ENCODE measurements at regions not wholly inside any gene's neighbourhood (a gene's known extent, or its start where the extent isn't known, plus 50 kb on each side); places are given as distances from the start of the nearest gene placed in this dataset.

DNA sequence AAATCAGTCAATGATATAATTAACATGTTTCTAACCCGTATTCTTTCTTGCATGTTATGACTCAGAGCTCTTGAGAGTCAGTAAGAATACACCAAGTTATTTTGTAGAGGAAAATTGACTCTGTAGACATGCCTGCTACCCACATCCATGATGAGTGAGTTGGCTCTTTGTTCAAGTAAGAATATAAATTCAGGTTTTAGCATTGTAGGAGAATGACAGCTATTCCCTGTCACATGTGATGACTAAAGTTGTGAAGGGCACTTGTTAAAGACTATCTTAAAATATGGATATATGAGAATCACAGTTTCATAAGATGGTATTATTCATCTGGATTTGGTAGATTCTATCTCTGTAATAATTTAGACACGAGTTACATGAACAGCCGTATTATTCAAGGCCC lies 209.1 kb downstream of the CCDC59 start:
- Histone ChIP-seq H3K4me3 (ENCODE audit: low read length) (no peak overlapping the region), H3K4me1 (ENCODE audit: control insufficient read depth, insufficient read depth, low read length) (no peaks in the 10 kb centered on the region), H3K9ac (ENCODE audit: low read length) (no peak overlapping the region), H3K9me3 (ENCODE audit: control insufficient read depth, low read length) (no peaks in the 10 kb centered on the region), H3K36me3 (ENCODE audit: control insufficient read depth, insufficient read depth, low read length, severe bottlenecking) (no peaks in the 10 kb centered on the region), H3K27me3 (replicated peaks; ENCODE audit: control insufficient read depth, insufficient read depth, low read length) (no peaks in the 10 kb centered on the region)
- DNase-seq (ENCODE audit: low read depth): no peak

DNA sequence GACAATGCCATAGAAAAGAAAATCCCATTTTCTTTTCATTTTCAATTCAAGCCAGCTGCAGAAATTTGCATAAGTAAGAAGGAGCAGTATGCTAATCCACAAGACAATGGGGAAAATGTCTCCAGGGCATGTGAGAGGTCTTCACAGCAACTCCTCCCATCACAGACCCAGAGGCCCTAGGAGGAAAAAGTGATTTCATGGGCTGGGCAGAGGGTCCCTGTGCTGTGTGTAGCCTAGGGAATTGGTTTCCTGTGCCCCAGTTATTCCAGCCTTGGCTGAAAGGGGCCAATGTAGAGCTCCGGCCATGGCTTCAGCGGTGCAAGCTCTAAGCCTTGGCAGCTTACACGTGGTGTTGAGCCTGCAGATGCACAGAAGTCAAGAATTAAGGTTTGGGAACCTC lies 211.4 kb downstream of the CCDC59 start:
- Histone ChIP-seq H3K9ac (ENCODE audit: low read length) (no peak overlapping the region), H3K4me1 (ENCODE audit: control insufficient read depth, insufficient read depth, low read length) (no peaks in the 10 kb centered on the region), H3K9me3 (ENCODE audit: control insufficient read depth, low read length) (no peaks in the 10 kb centered on the region), H3K4me3 (ENCODE audit: low read length) (no peak overlapping the region), H3K36me3 (ENCODE audit: control insufficient read depth, insufficient read depth, low read length, severe bottlenecking) (no peaks in the 10 kb centered on the region), H3K27me3 (replicated peaks; ENCODE audit: control insufficient read depth, insufficient read depth, low read length) (no peaks in the 10 kb centered on the region)
- no peak for DNase-seq (ENCODE audit: low read depth)

GRCh38 chr12:82144505-82144904 lies 213.7 kb downstream of the CCDC59 start:
- H3K4me3 ChIP-seq (ENCODE audit: low read length): no peak overlapping the region
- H3K9ac ChIP-seq (ENCODE audit: low read length): no peak overlapping the region
- H3K27me3 ChIP-seq (replicated peaks; ENCODE audit: control insufficient read depth, insufficient read depth, low read length): no peaks in the 10 kb centered on the region
- no peaks in the 10 kb centered on the region for H3K4me1 ChIP-seq (ENCODE audit: control insufficient read depth, insufficient read depth, low read length)
- no peak for DNase-seq (ENCODE audit: low read depth)
- no peaks in the 10 kb centered on the region for H3K36me3 ChIP-seq (ENCODE audit: control insufficient read depth, insufficient read depth, low read length, severe bottlenecking)
- no peaks in the 10 kb centered on the region for H3K9me3 ChIP-seq (ENCODE audit: control insufficient read depth, low read length)

- no peaks in the 10 kb centered on the region for H3K36me3 ChIP-seq (ENCODE audit: control insufficient read depth, insufficient read depth, low read length, severe bottlenecking)
- no peak for DNase-seq (ENCODE audit: low read depth)
- no peak overlapping the region for H3K4me3 ChIP-seq (ENCODE audit: low read length)
- no peaks in the 10 kb centered on the region for H3K9me3 ChIP-seq (ENCODE audit: control insufficient read depth, low read length)
- H3K9ac ChIP-seq (ENCODE audit: low read length): no peak overlapping the region
- H3K27me3 ChIP-seq (replicated peaks; ENCODE audit: control insufficient read depth, insufficient read depth, low read length): no peaks in the 10 kb centered on the region
- H3K4me1 ChIP-seq (ENCODE audit: control insufficient read depth, insufficient read depth, low read length): peaks cover 8% of the 10 kb centered on the region
Observed at GRCh38 chr12:82132390-82132789, 225.8 kb downstream of the CCDC59 start.

- H3K27me3 ChIP-seq (replicated peaks; ENCODE audit: control insufficient read depth, insufficient read depth, low read length): no peaks in the 10 kb centered on the region
- no peak overlapping the region for H3K9ac ChIP-seq (ENCODE audit: low read length)
- no peaks in the 10 kb centered on the region for H3K9me3 ChIP-seq (ENCODE audit: control insufficient read depth, low read length)
- no peaks in the 10 kb centered on the region for H3K36me3 ChIP-seq (ENCODE audit: control insufficient read depth, insufficient read depth, low read length, severe bottlenecking)
- H3K4me1 ChIP-seq (ENCODE audit: control insufficient read depth, insufficient read depth, low read length): peaks cover 8% of the 10 kb centered on the region
- peak; percentile 28 for DNase-seq (ENCODE audit: low read depth)
- H3K4me3 ChIP-seq (ENCODE audit: low read length): peak overlapping the region; percentile 11
Observed at GRCh38 chr12:82130762-82131161, 227.4 kb downstream of the CCDC59 start.

DNA sequence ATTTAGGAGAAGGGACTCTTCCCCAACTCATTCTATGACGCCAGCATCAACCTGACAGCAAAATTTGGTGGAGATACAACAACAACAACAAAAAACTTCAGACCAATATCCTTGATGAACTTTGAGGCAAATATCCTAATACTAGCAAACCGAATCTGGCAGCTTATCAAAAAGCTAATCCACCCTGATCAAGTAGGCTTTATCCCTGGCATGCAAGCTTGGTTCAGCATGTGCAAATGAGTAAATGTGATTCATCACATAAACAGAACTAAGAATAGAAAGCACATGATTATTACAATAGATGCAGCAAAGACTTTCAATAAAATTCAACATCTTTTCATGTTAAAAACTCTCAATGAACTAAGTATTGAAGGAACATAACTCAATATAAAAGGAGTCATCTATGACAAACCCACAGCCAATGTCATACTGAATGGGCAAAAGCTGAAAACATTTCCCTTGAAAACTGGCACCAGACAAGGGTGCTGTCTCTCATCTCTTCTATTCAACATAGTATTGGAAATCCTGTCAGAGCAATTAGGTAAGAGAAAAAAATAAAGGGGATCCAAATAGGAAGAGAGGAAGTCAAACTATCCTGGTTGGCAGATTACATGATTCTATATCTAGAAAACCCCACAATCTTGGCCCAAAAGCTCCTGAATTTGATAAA lies 233.3 kb downstream of the CCDC59 start:
- Histone ChIP-seq H3K4me3 (ENCODE audit: low read length) (peak overlapping the region; percentile 27), H3K9ac (ENCODE audit: low read length) (no peak overlapping the region), H3K4me1 (ENCODE audit: control insufficient read depth, insufficient read depth, low read length) (peaks cover 10% of the 10 kb centered on the region), H3K9me3 (ENCODE audit: control insufficient read depth, low read length) (peaks cover 6% of the 10 kb centered on the region), H3K36me3 (ENCODE audit: control insufficient read depth, insufficient read depth, low read length, severe bottlenecking) (no peaks in the 10 kb centered on the region), H3K27me3 (replicated peaks; ENCODE audit: control insufficient read depth, insufficient read depth, low read length) (no peaks in the 10 kb centered on the region)
- peak; percentile 77 for DNase-seq (ENCODE audit: low read depth)

DNA sequence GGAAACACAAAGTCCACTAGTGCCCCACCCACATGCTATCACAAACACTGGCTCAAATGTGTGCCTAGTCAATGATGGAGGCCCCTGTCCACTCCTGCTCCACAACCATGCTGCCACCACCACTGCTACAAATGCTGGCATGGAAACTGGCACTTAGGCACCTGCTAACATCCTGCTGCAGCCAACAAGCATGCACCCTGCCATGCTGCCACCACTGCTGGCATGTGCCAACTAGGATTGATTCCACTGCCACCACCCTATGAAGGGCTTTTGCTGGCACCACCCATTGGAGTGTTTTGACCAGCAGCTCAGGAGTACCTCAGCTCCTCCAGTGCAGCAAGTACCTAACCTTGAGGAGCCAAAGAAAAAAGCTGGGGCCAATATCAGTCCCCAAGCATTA lies 236.6 kb downstream of the CCDC59 start:
- Histone ChIP-seq H3K36me3 (ENCODE audit: control insufficient read depth, insufficient read depth, low read length, severe bottlenecking) (no peaks in the 10 kb centered on the region), H3K27me3 (replicated peaks; ENCODE audit: control insufficient read depth, insufficient read depth, low read length) (no peaks in the 10 kb centered on the region), H3K4me1 (ENCODE audit: control insufficient read depth, insufficient read depth, low read length) (peaks cover 10% of the 10 kb centered on the region), H3K9ac (ENCODE audit: low read length) (no peak overlapping the region), H3K9me3 (ENCODE audit: control insufficient read depth, low read length) (peaks cover 6% of the 10 kb centered on the region), H3K4me3 (ENCODE audit: low read length) (no peak overlapping the region)
- DNase-seq (ENCODE audit: low read depth): no peak

GRCh38 chr12:82120901-82121300 lies 237.3 kb downstream of the CCDC59 start:
- no peaks in the 10 kb centered on the region for H3K36me3 ChIP-seq (ENCODE audit: control insufficient read depth, insufficient read depth, low read length, severe bottlenecking)
- peaks cover 10% of the 10 kb centered on the region for H3K4me1 ChIP-seq (ENCODE audit: control insufficient read depth, insufficient read depth, low read length)
- H3K4me3 ChIP-seq (ENCODE audit: low read length): no peak overlapping the region
- no peaks in the 10 kb centered on the region for H3K27me3 ChIP-seq (replicated peaks; ENCODE audit: control insufficient read depth, insufficient read depth, low read length)
- peaks cover 6% of the 10 kb centered on the region for H3K9me3 ChIP-seq (ENCODE audit: control insufficient read depth, low read length)
- no peak overlapping the region for H3K9ac ChIP-seq (ENCODE audit: low read length)
- no peak for DNase-seq (ENCODE audit: low read depth)

DNA sequence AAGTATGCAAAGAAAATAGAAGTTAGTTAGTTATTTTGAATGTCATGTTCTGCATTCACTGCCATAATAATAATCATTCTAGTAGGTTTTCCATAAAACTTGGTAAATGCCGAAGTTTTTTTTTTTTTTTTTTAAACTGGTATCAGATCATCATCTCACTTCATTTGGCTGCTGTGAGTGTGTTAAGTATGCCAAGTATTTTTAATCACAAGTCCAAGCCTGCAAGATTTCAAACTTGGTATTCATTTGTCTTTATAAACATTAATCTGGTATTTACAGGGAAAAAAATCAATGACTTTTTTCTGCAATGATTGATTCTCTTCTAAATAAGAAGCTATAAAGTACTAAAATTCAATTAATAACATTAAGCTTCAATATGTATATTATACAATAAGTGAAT lies 248.9 kb downstream of the CCDC59 start:
- DNase-seq (ENCODE audit: low read depth): no peak
- Histone ChIP-seq H3K9ac (ENCODE audit: low read length) (no peak overlapping the region), H3K4me1 (ENCODE audit: control insufficient read depth, insufficient read depth, low read length) (no peaks in the 10 kb centered on the region)

DNA sequence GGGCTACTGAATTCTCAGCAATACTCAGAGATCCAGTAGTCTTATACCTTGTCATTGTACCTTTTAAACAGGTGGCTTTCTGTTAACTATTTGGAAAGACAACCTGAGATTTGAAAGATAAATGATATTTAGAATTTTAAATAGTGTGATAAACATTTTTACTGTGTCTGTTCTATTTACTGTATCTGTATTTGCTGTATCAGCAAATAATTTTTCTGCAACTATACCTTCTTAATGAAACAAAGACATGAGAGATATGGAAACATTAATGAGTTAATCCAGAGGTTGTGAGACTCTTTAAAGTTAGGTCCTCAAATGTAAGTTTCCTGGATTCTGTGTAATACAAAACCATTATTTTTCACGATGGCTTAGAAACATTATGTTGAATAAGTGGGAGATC lies 249.6 kb downstream of the CCDC59 start:
- Histone ChIP-seq H3K36me3 (ENCODE audit: control insufficient read depth, insufficient read depth, low read length, severe bottlenecking) (no peaks in the 10 kb centered on the region), H3K9ac (ENCODE audit: low read length) (no peak overlapping the region), H3K27me3 (replicated peaks; ENCODE audit: control insufficient read depth, insufficient read depth, low read length) (no peaks in the 10 kb centered on the region), H3K4me3 (ENCODE audit: low read length) (no peak overlapping the region), H3K4me1 (ENCODE audit: control insufficient read depth, insufficient read depth, low read length) (no peaks in the 10 kb centered on the region), H3K9me3 (ENCODE audit: control insufficient read depth, low read length) (no peaks in the 10 kb centered on the region)
- DNase-seq (ENCODE audit: low read depth): no peak

More for the DNA sequence above, 248.9 kb downstream of the CCDC59 start:
- no peak overlapping the region for H3K4me3 ChIP-seq (ENCODE audit: low read length)
- H3K36me3 ChIP-seq (ENCODE audit: control insufficient read depth, insufficient read depth, low read length, severe bottlenecking): no peaks in the 10 kb centered on the region
- no peaks in the 10 kb centered on the region for H3K9me3 ChIP-seq (ENCODE audit: control insufficient read depth, low read length)
- no peaks in the 10 kb centered on the region for H3K27me3 ChIP-seq (replicated peaks; ENCODE audit: control insufficient read depth, insufficient read depth, low read length)

GRCh38 chr12:82099216-82099615 lies 259.0 kb downstream of the CCDC59 start:
- peaks cover 12% of the 10 kb centered on the region for H3K9me3 ChIP-seq (ENCODE audit: control insufficient read depth, low read length)
- H3K36me3 ChIP-seq (ENCODE audit: control insufficient read depth, insufficient read depth, low read length, severe bottlenecking): no peaks in the 10 kb centered on the region
- no peak for DNase-seq (ENCODE audit: low read depth)
- no peaks in the 10 kb centered on the region for H3K4me1 ChIP-seq (ENCODE audit: control insufficient read depth, insufficient read depth, low read length)
- no peak overlapping the region for H3K9ac ChIP-seq (ENCODE audit: low read length)
- no peak overlapping the region for H3K4me3 ChIP-seq (ENCODE audit: low read length)
- H3K27me3 ChIP-seq (replicated peaks; ENCODE audit: control insufficient read depth, insufficient read depth, low read length): no peaks in the 10 kb centered on the region

DNA sequence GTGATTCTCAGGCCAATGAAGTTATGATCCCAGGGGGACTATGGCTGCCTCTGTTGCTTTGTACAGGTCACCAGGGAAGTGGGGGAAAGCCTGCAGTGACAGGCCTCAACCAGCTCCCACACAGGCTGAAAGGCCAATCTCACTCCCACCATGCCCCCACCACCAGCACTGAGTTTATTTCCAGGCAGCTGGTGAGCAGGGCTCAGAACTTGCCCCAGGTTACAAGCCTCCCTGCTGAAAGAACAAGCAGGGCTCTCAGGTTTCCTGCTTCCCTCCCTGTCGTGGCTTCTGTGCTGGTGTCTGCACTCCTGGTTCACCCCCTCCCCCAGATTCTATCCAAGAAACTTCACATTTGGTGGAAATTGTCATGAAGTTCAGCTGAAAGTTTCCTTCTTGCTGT lies 260.3 kb downstream of the CCDC59 start:
- Histone ChIP-seq H3K4me3 (ENCODE audit: low read length) (no peak overlapping the region), H3K9ac (ENCODE audit: low read length) (no peak overlapping the region), H3K27me3 (replicated peaks; ENCODE audit: control insufficient read depth, insufficient read depth, low read length) (no peaks in the 10 kb centered on the region), H3K36me3 (ENCODE audit: control insufficient read depth, insufficient read depth, low read length, severe bottlenecking) (no peaks in the 10 kb centered on the region), H3K4me1 (ENCODE audit: control insufficient read depth, insufficient read depth, low read length) (no peaks in the 10 kb centered on the region), H3K9me3 (ENCODE audit: control insufficient read depth, low read length) (peaks cover 12% of the 10 kb centered on the region)
- DNase-seq (ENCODE audit: low read depth): no peak

Measured in adipocyte (in vitro differentiated cells).